OCI-LY7 (cell line): ENCODE measurements at regions not wholly inside any gene's neighbourhood (a gene's known extent, or its start where the extent isn't known, plus 50 kb on each side); places are given as distances from the start of the nearest gene placed in this dataset.

Experiments
- BruUV-seq: library from RNA; stranded (reverse); fragments of 400-500 nt; replicated peaks from 2 replicates; lab custom pipeline; 2021; lab: Mats Ljungman, UMichigan
- CTCF ChIA-PET: fragments of 300-600 bp; sonication (Branson Sonifier 250); formaldehyde crosslinking; loops from one replicate; lab custom pipeline; 2022; ENCODE audit warnings: antibody characterized with exemption; ENCODE audit not compliant: unreplicated experiment; lab: Charles Lee
- POLR2A ChIA-PET: fragments of 300-600 bp; sonication (Branson Sonifier 250); formaldehyde crosslinking; loops from one replicate; lab custom pipeline; 2022; ENCODE audit warnings: antibody characterized with exemption; lab: Charles Lee
- DNase-seq: peaks from one replicate; pipeline ENCODE4 v3.0.0-alpha.2; 2015; ENCODE audit warnings: low spot score
- H2AFZ ChIP-seq: fragments of 200-600 bp; sonication (generic), shearing (Covaris generic); 2 replicates; pipeline ENCODE4 v1.6.1; 2014; ENCODE audit warnings: mild to moderate bottlenecking, antibody characterized with exemption, low read length, moderate library complexity
- H3K27ac ChIP-seq: fragments of 200-600 bp; sonication (generic); 2 replicates; pipeline ENCODE4 v1.5.1; 2014; ENCODE audit warnings: mixed run types, low read depth, mild to moderate bottlenecking, moderate library complexity, low read length, inconsistent platforms; ENCODE audit not compliant: poor library complexity, severe bottlenecking
- H3K36me3 ChIP-seq: fragments of 200-600 bp; sonication (generic); 2 replicates; pipeline ENCODE4 v1.6.1; 2014; ENCODE audit warnings: mild to moderate bottlenecking, antibody characterized with exemption, low read length, moderate library complexity, mixed read lengths; ENCODE audit not compliant: insufficient read depth
- H3K4me1 ChIP-seq: fragments of 200-600 bp; sonication (generic); 2 replicates; pipeline ENCODE4 v1.5.1; 2014; ENCODE audit warnings: mild to moderate bottlenecking, low read length; ENCODE audit not compliant: insufficient read depth, poor library complexity, severe bottlenecking
- H3K4me2 ChIP-seq: fragments of 200-600 bp; sonication (generic); 2 replicates; pipeline ENCODE4 v1.6.1; 2014; ENCODE audit warnings: mild to moderate bottlenecking, low read length
- H3K4me3 ChIP-seq: fragments of 200-600 bp; sonication (generic); 2 replicates; pipeline ENCODE4 v1.5.1; 2014; ENCODE audit warnings: mild to moderate bottlenecking, low read depth, low read length; ENCODE audit not compliant: poor library complexity, severe bottlenecking
- H3K79me2 ChIP-seq: fragments of 200-600 bp; sonication (generic); 2 replicates; pipeline ENCODE4 v1.6.1; 2016; ENCODE audit warnings: low read depth, mild to moderate bottlenecking, low read length, moderate library complexity, mixed read lengths; ENCODE audit not compliant: insufficient read depth
- H3K9me2 ChIP-seq: fragments of 200-600 bp; sonication (generic); 2 replicates; pipeline ENCODE4 v1.6.1; 2016; ENCODE audit warnings: mild to moderate bottlenecking, low read length, mixed read lengths; ENCODE audit not compliant: insufficient read depth
- H3K9me3 ChIP-seq: fragments of 200-600 bp; sonication (generic); 2 replicates; pipeline ENCODE4 v1.6.1; 2014; ENCODE audit warnings: mild to moderate bottlenecking, mixed run types, low read length, mixed read lengths
- H4K20me1 ChIP-seq: fragments of 200-600 bp; sonication (generic); 2 replicates; pipeline ENCODE4 v1.6.1; 2014; ENCODE audit warnings: mild to moderate bottlenecking, antibody characterized with exemption, low read length, moderate library complexity, mixed read lengths; ENCODE audit not compliant: insufficient read depth
- CTCF ChIP-seq: fragments of 200-600 bp; sonication (generic); conservative IDR thresholded peaks from 2 replicates; pipeline ENCODE4 v1.5.1; 2014; ENCODE audit warnings: mild to moderate bottlenecking, antibody characterized with exemption, low read length, moderate library complexity, mixed read lengths
- EZH2phosphoT487 ChIP-seq: fragments of 200-600 bp; sonication (generic); IDR thresholded peaks from 2 replicates; pipeline ENCODE4 v1.6.1; 2018; ENCODE audit warnings: low read depth, borderline replicate concordance, mild to moderate bottlenecking, mixed run types, antibody characterized with exemption, low read length, moderate library complexity, mixed read lengths
- intact Hi-C: fragments of 100-400 bp; cut with micrococcal nuclease; formaldehyde crosslinking; loops from one replicate; pipeline ENCODE4 v1.10.0; 2022; ENCODE audit not compliant: unreplicated experiment

- DNase-seq: no peak
- Histone ChIP-seq H3K36me3 (no peaks in the 10 kb centered on the region), H3K79me2 (no peaks in the 10 kb centered on the region), H3K9me3 (no peaks in the 10 kb centered on the region), H2AFZ (no peak overlapping the region), H3K4me2 (no peak overlapping the region), H3K4me3 (no peak overlapping the region), H4K20me1 (no peaks in the 10 kb centered on the region), H3K4me1 (no peaks in the 10 kb centered on the region), H3K27ac (no peak overlapping the region), H3K9me2 (no peaks in the 10 kb centered on the region)
- no peak for TF ChIP-seq EZH2phosphoT487
- TF ChIP-seq CTCF: no peak
- intact Hi-C loops: no loop called here
- CTCF ChIA-PET: no interaction called here
- POLR2A ChIA-PET: no interaction called here
- no TSS peak for BruUV-seq
Measured at GRCh38 chr5:74124826-74125225, 498.8 kb downstream of the ARHGEF28 start.

- H3K4me3 ChIP-seq: no peak overlapping the region
- BruUV-seq: no TSS peak
- POLR2A ChIA-PET: no interaction called here
- no peaks in the 10 kb centered on the region for H3K4me1 ChIP-seq
- no peaks in the 10 kb centered on the region for H4K20me1 ChIP-seq
- no peak overlapping the region for H3K27ac ChIP-seq
- H3K79me2 ChIP-seq: no peaks in the 10 kb centered on the region
- H3K36me3 ChIP-seq: no peaks in the 10 kb centered on the region
- intact Hi-C loops: no loop called here
- no peaks in the 10 kb centered on the region for H3K9me2 ChIP-seq
- DNase-seq: no peak
- CTCF ChIA-PET: no interaction called here
- H3K9me3 ChIP-seq: no peaks in the 10 kb centered on the region
- no peak overlapping the region for H2AFZ ChIP-seq
- H3K4me2 ChIP-seq: no peak overlapping the region
- TF ChIP-seq CTCF: no peak
- TF ChIP-seq EZH2phosphoT487: no peak
Measured at GRCh38 chr5:74123929-74124328, 497.9 kb downstream of the ARHGEF28 start.

GRCh38 chr5:74122979-74123590 lies 497.1 kb downstream of the ARHGEF28 start:
- no peaks in the 10 kb centered on the region for H3K36me3 ChIP-seq
- H3K4me1 ChIP-seq: no peaks in the 10 kb centered on the region
- DNase-seq: no peak
- ChIA-PET POLR2A (no interaction called here), CTCF (no interaction called here)
- no peak overlapping the region for H3K4me3 ChIP-seq
- H3K27ac ChIP-seq: no peak overlapping the region
- H2AFZ ChIP-seq: no peak overlapping the region
- intact Hi-C loops: no loop called here
- no peaks in the 10 kb centered on the region for H3K9me3 ChIP-seq
- H3K79me2 ChIP-seq: no peaks in the 10 kb centered on the region
- no peak overlapping the region for H3K4me2 ChIP-seq
- H4K20me1 ChIP-seq: no peaks in the 10 kb centered on the region
- TF ChIP-seq CTCF (no peak), EZH2phosphoT487 (no peak)
- no peaks in the 10 kb centered on the region for H3K9me2 ChIP-seq
- no TSS peak for BruUV-seq
